Ovary (tissue), 7 donors: ENCODE measurements at regions not wholly inside any gene's neighbourhood (a gene's known extent, or its start where the extent isn't known, plus 50 kb on each side); places are given as distances from the start of the nearest gene placed in this dataset.

Experiments
- DNase-seq, 5 donors: peaks; one replicate each; pipeline ENCODE4 v3.0.0-alpha.2; 2019 to 2020
- H3K27ac ChIP-seq, 2 donors: fragments of 200-600 bp; one replicate each; pipeline versions ENCODE4 v1.5.1 to v1.8.0; 2019 to 2022
- H3K27me3 ChIP-seq: fragments of 200-600 bp; one replicate; pipeline ENCODE4 v1.8.0; 2022
- H3K36me3 ChIP-seq: fragments of 200-600 bp; sonication (generic); one replicate; pipeline ENCODE4 v1.5.1; 2019
- H3K4me1 ChIP-seq: one replicate; pipeline ENCODE4 v1.8.1; 2013; ENCODE audit warnings: mild to moderate bottlenecking, moderate library complexity; ENCODE audit not compliant: insufficient read depth
- H3K4me3 ChIP-seq: fragments of 200-600 bp; sonication (generic); one replicate; pipeline ENCODE4 v1.5.1; 2017
- H3K9me3 ChIP-seq, 2 donors: fragments of 200-600 bp in 1 of 2; sonication (generic) in 1 of 2; one replicate each; pipeline versions ENCODE4 v1.5.1 to v1.8.1; 2013 to 2019; ENCODE audit warnings: mild to moderate bottlenecking in 1 of 2, moderate library complexity in 1 of 2
- EP300 ChIP-seq: sonication (generic); formaldehyde crosslinking; IDR thresholded peaks from one replicate; pipeline ENCODE4 v1.6.1; 2017; ENCODE audit warnings: antibody characterized with exemption
- POLR2A ChIP-seq: fragments of 450-650 bp; IDR thresholded peaks from one replicate; pipeline ENCODE4 v1.6.1; 2017; ENCODE audit warnings: antibody characterized with exemption, mild to moderate bottlenecking, moderate library complexity
- WGBS, 3 donors: extraction: QIAGEN DNeasy Blood & Tissue Kit in 1 of 3; methylation state at CpG; one replicate each; pipeline versions ENCODE4 v1.1.5 to v1.1.7; 2013 to 2017; 5-methylcytosine and 5-hydroxymethylcytosine counted together
- intact Hi-C, 4 donors: fragments of 100-400 bp; cut with DNase I; formaldehyde crosslinking; loops; one replicate each; pipeline versions ENCODE4 v1.11.0 to v1.15.1; 2022 to 2023
- TF ChIP-seq, protein P1 (sequence below), 3 donors: fragments of 450-650 bp in 2 of 3; fragments of 200-600 bp in 1 of 3; IDR thresholded peaks; one replicate each; pipeline versions ENCODE4 v1.5.1 to v1.8.0; 2016 to 2022; ENCODE audit warnings: antibody characterized with exemption in 3 of 3, mild to moderate bottlenecking in 1 of 3
- donor health status: DM: no; HTN: no; CAD: no; lungs with moderate emphysema.
- donor health status: DM: no; HTN: no; CAD: no.
- donor health status: Bipolar disorder and iron deficiency.
- donor health status: DM: no; HTN: no; CAD: no.
- donor health status: DM: yes; HTN: yes; CAD: no.

DNA sequence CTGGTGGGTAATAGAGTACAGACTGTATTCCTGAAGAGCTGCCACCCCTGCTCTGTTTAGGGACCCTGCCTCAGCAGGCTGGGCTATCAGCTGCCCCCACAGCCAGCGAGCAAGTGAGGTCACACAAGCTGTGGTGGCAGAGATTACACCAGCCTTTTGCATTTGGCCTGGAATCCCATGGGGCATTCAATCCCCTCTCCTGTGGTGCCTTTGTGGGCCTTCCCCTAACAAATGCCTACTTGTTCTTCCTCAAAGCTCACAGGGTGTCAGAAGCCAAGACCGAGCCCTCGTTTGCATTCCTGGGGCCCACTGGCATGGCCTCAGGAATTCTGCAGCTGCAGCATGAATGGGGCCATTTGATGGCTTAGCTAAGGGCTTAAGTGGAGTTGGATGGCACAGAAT, 212.7 kb upstream of the PHYHIPL start:
- H3K9me3 ChIP-seq, result no peaks in the 10 kb centered on the region
- no peak for TF ChIP-seq POLR2A
- TF ChIP-seq EP300, result no peak
- TF ChIP-seq, protein P1, sequence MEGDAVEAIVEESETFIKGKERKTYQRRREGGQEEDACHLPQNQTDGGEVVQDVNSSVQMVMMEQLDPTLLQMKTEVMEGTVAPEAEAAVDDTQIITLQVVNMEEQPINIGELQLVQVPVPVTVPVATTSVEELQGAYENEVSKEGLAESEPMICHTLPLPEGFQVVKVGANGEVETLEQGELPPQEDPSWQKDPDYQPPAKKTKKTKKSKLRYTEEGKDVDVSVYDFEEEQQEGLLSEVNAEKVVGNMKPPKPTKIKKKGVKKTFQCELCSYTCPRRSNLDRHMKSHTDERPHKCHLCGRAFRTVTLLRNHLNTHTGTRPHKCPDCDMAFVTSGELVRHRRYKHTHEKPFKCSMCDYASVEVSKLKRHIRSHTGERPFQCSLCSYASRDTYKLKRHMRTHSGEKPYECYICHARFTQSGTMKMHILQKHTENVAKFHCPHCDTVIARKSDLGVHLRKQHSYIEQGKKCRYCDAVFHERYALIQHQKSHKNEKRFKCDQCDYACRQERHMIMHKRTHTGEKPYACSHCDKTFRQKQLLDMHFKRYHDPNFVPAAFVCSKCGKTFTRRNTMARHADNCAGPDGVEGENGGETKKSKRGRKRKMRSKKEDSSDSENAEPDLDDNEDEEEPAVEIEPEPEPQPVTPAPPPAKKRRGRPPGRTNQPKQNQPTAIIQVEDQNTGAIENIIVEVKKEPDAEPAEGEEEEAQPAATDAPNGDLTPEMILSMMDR (IDR thresholded peaks at IDR 0.05), result no peak
- H3K27ac ChIP-seq, result no peak overlapping the region
- no peak overlapping the region for H3K4me3 ChIP-seq
- no peak for DNase-seq
- intact Hi-C loops, result no loop called here
- 65 to 72% (median 65%) methylated on average over 3 of the region's 3 CpGs for WGBS, 3 donors
- no peaks in the 10 kb centered on the region for H3K4me1 ChIP-seq
- H3K36me3 ChIP-seq, result no peaks in the 10 kb centered on the region
- H3K27me3 ChIP-seq, result no peaks in the 10 kb centered on the region

DNA sequence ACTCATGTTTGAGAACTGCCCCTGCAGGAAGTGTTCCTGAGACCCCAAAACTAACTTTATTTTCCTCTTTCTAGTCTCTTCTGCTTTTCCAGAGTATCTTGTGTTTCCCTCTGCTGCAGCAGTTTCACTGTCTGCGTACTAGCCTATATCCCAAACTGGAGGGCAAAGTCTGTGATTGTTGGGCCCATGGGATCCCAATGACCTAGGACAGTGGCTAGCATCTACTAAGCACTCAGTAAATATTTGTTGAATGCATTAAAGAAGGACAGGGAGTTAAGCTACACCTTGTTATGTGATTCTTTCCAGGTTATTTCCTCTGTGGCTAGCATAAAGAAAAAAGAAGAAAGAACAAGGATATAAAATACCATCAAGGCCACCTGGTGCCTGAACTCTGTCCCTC, 210.6 kb upstream of the PHYHIPL start:
- Histone ChIP-seq H3K27ac (no peak overlapping the region), H3K9me3 (no peaks in the 10 kb centered on the region), H3K36me3 (no peaks in the 10 kb centered on the region), H3K27me3 (no peaks in the 10 kb centered on the region), H3K4me1 (no peaks in the 10 kb centered on the region), H3K4me3 (no peak overlapping the region)
- 98 to 100% (median 100%) methylated on average over 1 of the region's 1 CpG for WGBS, 3 donors
- DNase-seq, result no peak
- intact Hi-C loops, result no loop called here
- TF ChIP-seq, protein P1 (IDR thresholded peaks at IDR 0.05), result no peak
- no peak for TF ChIP-seq EP300
- no peak for TF ChIP-seq POLR2A

DNA sequence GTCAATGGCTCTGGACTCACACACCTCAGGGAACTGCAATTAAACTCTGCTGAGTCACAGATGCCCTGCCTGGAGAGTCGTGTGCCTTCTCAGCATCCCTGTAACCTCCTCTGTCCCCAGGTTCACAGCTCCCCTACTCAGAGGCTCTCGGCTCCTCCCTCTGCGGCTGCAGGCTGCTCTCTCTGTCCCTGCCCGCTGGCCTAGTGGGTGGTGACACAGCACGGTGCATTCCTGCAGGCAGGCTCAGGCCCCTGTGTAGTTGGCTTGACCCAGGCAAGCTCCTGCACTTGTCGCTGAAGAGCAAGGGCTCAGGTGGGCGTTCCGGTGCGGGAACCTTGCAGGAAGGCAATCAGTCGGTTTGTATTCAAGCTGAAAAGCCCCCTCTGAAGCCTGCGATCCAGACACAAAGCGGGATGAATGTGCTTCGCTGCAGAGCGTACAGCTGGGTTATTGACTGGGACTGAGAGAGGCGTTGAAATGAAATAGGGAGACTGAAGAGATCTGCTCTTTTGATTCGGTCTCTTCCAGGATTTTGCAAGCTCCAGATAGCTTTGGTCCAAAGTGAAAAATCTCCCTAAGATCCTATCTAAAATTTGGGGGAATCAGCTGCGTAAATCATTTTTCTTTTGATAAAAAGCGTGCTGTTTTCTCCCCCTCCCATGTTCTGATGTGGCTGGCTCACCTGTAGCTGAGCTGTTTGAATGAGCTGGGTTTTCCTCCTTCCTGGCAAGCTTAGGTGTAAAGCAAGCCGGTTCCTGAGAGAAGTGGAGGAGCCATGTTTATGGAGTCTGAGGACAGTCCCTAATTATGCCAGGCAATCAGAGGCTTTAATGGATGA, 208.7 kb upstream of the PHYHIPL start:
- Histone ChIP-seq H3K36me3 (no peaks in the 10 kb centered on the region), H3K27me3 (no peaks in the 10 kb centered on the region), H3K4me3 (no peak overlapping the region), H3K9me3 (no peaks in the 10 kb centered on the region), H3K27ac (no peak overlapping the region), H3K4me1 (no peaks in the 10 kb centered on the region)
- DNase-seq, result no peak
- TF ChIP-seq EP300 (no peak), POLR2A (no peak)
- TF ChIP-seq, protein P1 (IDR thresholded peaks at IDR 0.05), result no peak
- WGBS, 3 donors, result 41 to 52% (median 47%) methylated on average over 19 of the region's 19 CpGs
- intact Hi-C loops, result no loop called here

DNA sequence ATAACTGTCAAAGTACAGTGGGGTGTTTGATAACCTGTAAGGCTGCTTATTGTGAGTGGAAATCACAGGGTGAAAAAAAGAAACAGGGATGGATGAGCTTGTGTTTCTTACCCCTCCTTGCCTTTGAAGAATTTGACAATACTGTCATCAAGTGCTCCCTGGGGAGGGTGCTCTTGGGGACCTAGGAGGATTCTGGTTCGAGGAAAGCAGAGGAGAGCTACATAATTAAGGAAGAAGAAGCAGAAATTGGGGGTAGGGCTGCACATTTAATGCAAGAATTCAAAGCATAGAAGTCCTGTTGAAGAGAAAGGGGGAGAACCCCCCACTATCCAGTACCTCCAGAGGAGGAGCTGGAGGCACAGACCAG, 208.1 kb upstream of the PHYHIPL start:
- no peak for DNase-seq
- H3K27ac ChIP-seq, result no peak overlapping the region

More for the DNA sequence above, 208.1 kb upstream of the PHYHIPL start:
- no peaks in the 10 kb centered on the region for H3K4me1 ChIP-seq
- intact Hi-C loops, result no loop called here
- no peak overlapping the region for H3K4me3 ChIP-seq
- TF ChIP-seq POLR2A (no peak), EP300 (no peak)
- TF ChIP-seq, protein P1 (IDR thresholded peaks at IDR 0.05), result no peak
- WGBS, 3 donors, result 43 to 73% (median 70%) methylated on average over 1 of the region's 1 CpG
- H3K27me3 ChIP-seq, result no peaks in the 10 kb centered on the region
- no peaks in the 10 kb centered on the region for H3K9me3 ChIP-seq
- H3K36me3 ChIP-seq, result no peaks in the 10 kb centered on the region
